Activated CD4-positive, alpha-beta T cell treated with anti-CD3 and anti-CD28 coated beads, Interleukin-10, Interleukin-2, amounts not matched to agents 100 ng/mL and 50 ng/mL, durations not matched to agents 16 hours and 8 hours (primary cell): ENCODE measurements at regions not wholly inside any gene's neighbourhood (a gene's known extent, or its start where the extent isn't known, plus 50 kb on each side); places are given as distances from the start of the nearest gene placed in this dataset.
"Not testable (repeated sequence)": the region's sequence is repeated elsewhere in the genome, so short reads cannot be mapped to it uniquely, and the experiment has no call there.

Source experiments
- DNase-seq: peaks from one replicate; pipeline ENCODE4 v3.0.0-alpha.2; 2020

- DNase-seq: no peak
Measured at GRCh38 chr3:194189243-194189791, 53.4 kb downstream of the HES1 start.

GRCh38 chr3:194191850-194192249, 55.9 kb downstream of the HES1 start:
- not testable (repeated sequence) for DNase-seq

- DNase-seq: no peak
Measured at GRCh38 chr3:194194051-194194756, 58.3 kb downstream of the HES1 start.

- no peak for DNase-seq
Measured at GRCh38 chr3:194194757-194195085, 58.8 kb downstream of the HES1 start.

- no peak for DNase-seq
Measured at GRCh38 chr3:194195611-194196010, 59.7 kb downstream of the HES1 start.

GRCh38 chr3:194196876-194197275, 60.9 kb downstream of the HES1 start:
- DNase-seq: no peak

GRCh38 chr3:194197396-194197960, 61.5 kb downstream of the HES1 start:
- no peak for DNase-seq

- DNase-seq: no peak
Measured at GRCh38 chr3:194197981-194198695, 62.2 kb downstream of the HES1 start.

- DNase-seq: no peak
Measured at GRCh38 chr3:194198938-194199337, 63.0 kb downstream of the HES1 start.

- no peak for DNase-seq
Measured at GRCh38 chr3:194200422-194201081, 64.6 kb downstream of the HES1 start.

GRCh38 chr3:194201953-194202666, 66.2 kb downstream of the HES1 start:
- DNase-seq: no peak

- DNase-seq: peak; percentile 15
Measured at GRCh38 chr3:194203482-194204041, 67.6 kb downstream of the HES1 start.

- DNase-seq: peak; percentile 8
Measured at GRCh38 chr3:194204042-194204987, 68.4 kb downstream of the HES1 start.

- DNase-seq: peak; percentile 6
Measured at GRCh38 chr3:194205675-194206133, 69.8 kb downstream of the HES1 start.

GRCh38 chr3:194206320-194206719, 70.4 kb downstream of the HES1 start:
- no peak for DNase-seq

- no peak for DNase-seq
Measured at GRCh38 chr3:194208709-194209108, 72.8 kb downstream of the HES1 start.

- DNase-seq: no peak
Measured at GRCh38 chr3:194212161-194212844, 76.4 kb downstream of the HES1 start.

- DNase-seq: no peak
Measured at GRCh38 chr3:194212845-194213331, 76.9 kb downstream of the HES1 start.

- DNase-seq: no peak
Measured at GRCh38 chr3:194215392-194215791, 79.4 kb downstream of the HES1 start.
